8988T (cell line): ENCODE measurements at regions not wholly inside any gene's neighbourhood (a gene's known extent, or its start where the extent isn't known, plus 50 kb on each side); places are given as distances from the start of the nearest gene placed in this dataset.
"Not testable (repeated sequence)": the region's sequence is repeated elsewhere in the genome, so short reads cannot be mapped to it uniquely, and the experiment has no call there.

Source experiments
- DNase-seq: peaks from one replicate; pipeline ENCODE4 v3.0.0; 2011

- DNase-seq: not testable (repeated sequence)
Observed at GRCh38 chr3:182653065-182653464, 140.2 kb upstream of the ATP11B start.

- DNase-seq: no peak
Observed at GRCh38 chr3:182668541-182668940, 124.8 kb upstream of the ATP11B start.

- no peak for DNase-seq
Observed at GRCh38 chr3:182668974-182669373, 124.3 kb upstream of the ATP11B start.

- no peak for DNase-seq
Observed at GRCh38 chr3:182671541-182671940, 121.8 kb upstream of the ATP11B start.

GRCh38 chr3:182671942-182672341 is 121.4 kb upstream of the ATP11B start:
- no peak for DNase-seq

GRCh38 chr3:182673336-182673735 is 120.0 kb upstream of the ATP11B start:
- DNase-seq: no peak

GRCh38 chr3:182682263-182683241 is 110.8 kb upstream of the ATP11B start:
- peak; percentile 62 for DNase-seq

- DNase-seq: peak; percentile 29
Observed at GRCh38 chr3:182683453-182683852, 109.9 kb upstream of the ATP11B start.

GRCh38 chr3:182683858-182684257 is 109.4 kb upstream of the ATP11B start:
- no peak for DNase-seq

- no peak for DNase-seq
Observed at GRCh38 chr3:182686033-182686886, 107.0 kb upstream of the ATP11B start.

GRCh38 chr3:182690172-182690571 is 103.1 kb upstream of the ATP11B start:
- DNase-seq: no peak

- no peak for DNase-seq
Observed at GRCh38 chr3:182692021-182692420, 101.3 kb upstream of the ATP11B start.

- DNase-seq: no peak
Observed at GRCh38 chr3:182692695-182693094, 100.6 kb upstream of the ATP11B start.

GRCh38 chr3:182693723-182694122 is 99.6 kb upstream of the ATP11B start:
- no peak for DNase-seq

- DNase-seq: no peak
Observed at GRCh38 chr3:182696916-182697315, 96.4 kb upstream of the ATP11B start.

GRCh38 chr3:182697345-182697919 is 95.9 kb upstream of the ATP11B start:
- no peak for DNase-seq

- DNase-seq: no peak
Observed at GRCh38 chr3:182698078-182698477, 95.2 kb upstream of the ATP11B start.

GRCh38 chr3:182699550-182700170 is 93.6 kb upstream of the ATP11B start:
- no peak for DNase-seq

- DNase-seq: no peak
Observed at GRCh38 chr3:182702216-182702615, 91.1 kb upstream of the ATP11B start.

- DNase-seq: no peak
Observed at GRCh38 chr3:182703233-182703632, 90.1 kb upstream of the ATP11B start.

GRCh38 chr3:182704926-182705325 is 88.4 kb upstream of the ATP11B start:
- DNase-seq: no peak

GRCh38 chr3:182708810-182709209 is 84.5 kb upstream of the ATP11B start:
- DNase-seq: no peak

GRCh38 chr3:182709306-182709705 is 84.0 kb upstream of the ATP11B start:
- no peak for DNase-seq
